ENCODE measurements at regions not wholly inside any gene's neighbourhood (a gene's known extent, or its start where the extent isn't known, plus 50 kb on each side); places are given as distances from the start of the nearest gene placed in this dataset.

DNA sequence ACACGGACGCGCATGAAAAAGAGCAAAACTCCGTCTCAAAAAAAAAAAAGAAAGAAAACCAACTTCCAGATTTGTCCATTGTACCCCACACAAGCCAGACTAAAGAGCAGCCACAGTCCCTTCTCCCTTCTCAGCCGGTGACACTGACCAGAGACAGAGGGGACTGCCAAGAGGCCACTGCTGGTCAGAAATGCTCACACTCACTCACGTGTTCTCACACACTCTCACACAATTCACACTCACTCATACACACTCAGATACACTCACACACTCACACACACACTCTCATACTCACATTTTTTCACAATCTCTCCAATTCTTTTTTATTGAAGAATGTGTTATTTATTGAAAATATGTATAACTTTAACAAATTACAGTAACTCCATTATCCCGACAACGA lies 90.8 kb upstream of the RAB4A start:
- Histone ChIP-seq H3K36me3 (no peaks in the 10 kb centered on the region), H3K27me3 (ENCODE audit: low read depth) (no peaks in the 10 kb centered on the region), H3K27ac (no peak overlapping the region), H3K4me3 (no peak overlapping the region), H3K9me3 (no peaks in the 10 kb centered on the region), H3K4me1 (no peaks in the 10 kb centered on the region)
- TF ChIP-seq CTCF (IDR thresholded peaks at IDR 0.05), result no peak
- DNase-seq (no peak), ATAC-seq (no peak)
- intact Hi-C loops (cut with DNase I), result no loop called here

GRCh38 chr1:229181419-229181818 lies 89.5 kb upstream of the RAB4A start:
- Histone ChIP-seq H3K4me3 (no peak overlapping the region), H3K27ac (no peak overlapping the region), H3K36me3 (no peaks in the 10 kb centered on the region), H3K4me1 (no peaks in the 10 kb centered on the region), H3K9me3 (no peaks in the 10 kb centered on the region), H3K27me3 (ENCODE audit: low read depth) (no peaks in the 10 kb centered on the region)
- no peak for TF ChIP-seq CTCF (IDR thresholded peaks at IDR 0.05)
- intact Hi-C loops (cut with DNase I), result no loop called here
- no peak for ATAC-seq
- no peak for DNase-seq

DNA sequence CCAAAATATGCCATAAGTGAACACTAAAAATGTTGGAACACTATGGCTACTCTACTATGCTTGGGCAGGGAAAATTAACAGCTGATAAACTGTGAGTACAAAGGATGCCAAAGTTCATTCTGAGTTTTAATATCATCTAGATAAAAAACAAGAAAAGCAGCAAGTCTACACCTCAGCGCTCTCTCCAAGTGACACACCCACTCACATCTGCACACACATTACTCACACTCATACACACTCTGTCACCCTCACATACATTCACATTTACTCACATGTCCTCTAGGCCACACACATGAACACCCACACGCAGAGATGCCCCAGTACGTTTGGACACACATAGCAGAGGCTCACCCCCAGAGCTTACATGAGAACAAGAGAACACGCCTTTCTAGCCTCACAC lies 87.3 kb upstream of the RAB4A start:
- H3K27me3 ChIP-seq (ENCODE audit: low read depth), result no peaks in the 10 kb centered on the region
- no peaks in the 10 kb centered on the region for H3K9me3 ChIP-seq
- H3K4me3 ChIP-seq, result no peak overlapping the region
- TF ChIP-seq CTCF (IDR thresholded peaks at IDR 0.05), result no peak
- no peak overlapping the region for H3K27ac ChIP-seq
- H3K36me3 ChIP-seq, result no peaks in the 10 kb centered on the region
- H3K4me1 ChIP-seq, result no peaks in the 10 kb centered on the region
- ATAC-seq (no peak), DNase-seq (no peak)
- intact Hi-C loops (cut with DNase I), result no loop called here

DNA sequence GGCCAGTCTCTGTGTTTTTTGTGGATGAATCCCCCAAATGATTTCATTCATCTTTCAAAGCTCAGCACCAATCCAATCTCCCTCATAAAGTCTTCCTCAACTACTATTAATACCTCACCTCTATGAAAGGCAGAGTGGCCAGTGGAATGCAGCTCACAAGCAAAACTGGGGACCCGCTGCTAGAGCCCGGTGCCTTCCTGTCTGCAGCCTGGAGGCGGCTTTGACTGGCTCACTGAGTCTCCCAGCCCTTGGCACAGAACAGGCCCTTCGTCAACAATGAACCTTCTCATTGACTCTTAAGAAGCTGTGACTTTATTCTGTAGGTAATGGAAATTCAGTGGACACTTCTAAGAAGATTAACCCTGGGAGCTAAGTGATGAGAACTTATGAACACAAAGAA lies 86.8 kb upstream of the RAB4A start:
- Histone ChIP-seq H3K4me1 (no peaks in the 10 kb centered on the region), H3K9me3 (no peaks in the 10 kb centered on the region), H3K36me3 (no peaks in the 10 kb centered on the region), H3K27me3 (ENCODE audit: low read depth) (no peaks in the 10 kb centered on the region), H3K27ac (no peak overlapping the region), H3K4me3 (no peak overlapping the region)
- no peak for TF ChIP-seq CTCF (IDR thresholded peaks at IDR 0.05)
- intact Hi-C loops (cut with DNase I), result no loop called here
- no peak for DNase-seq
- ATAC-seq, result no peak

- no peak for ATAC-seq
- DNase-seq, result no peak
- Histone ChIP-seq H3K27me3 (ENCODE audit: low read depth) (no peaks in the 10 kb centered on the region), H3K36me3 (no peaks in the 10 kb centered on the region), H3K4me1 (no peaks in the 10 kb centered on the region), H3K4me3 (no peak overlapping the region), H3K27ac (no peak overlapping the region), H3K9me3 (no peaks in the 10 kb centered on the region)
- TF ChIP-seq CTCF (IDR thresholded peaks at IDR 0.05), result no peak
- intact Hi-C loops (cut with DNase I), result no loop called here
Observed at GRCh38 chr1:229185963-229186362, 84.9 kb upstream of the RAB4A start.

Measured in lower lobe of right lung (tissue), 2 donors.